B cell (primary cell): ENCODE measurements at regions not wholly inside any gene's neighbourhood (a gene's known extent, or its start where the extent isn't known, plus 50 kb on each side); places are given as distances from the start of the nearest gene placed in this dataset.

Source experiments
- ATAC-seq: fragments of 200-7000 bp; cut with Tn5 transposase; one replicate; pipeline ENCODE4 v1.10.0; 2021; ENCODE audit warnings: low read depth, mild to moderate bottlenecking, moderate number of reproducible peaks, moderate library complexity
- CTCF ChIA-PET: fragments of 350-600 bp; sonication (Branson Sonifier 250); formaldehyde crosslinking; loops from one replicate; lab custom pipeline; 2021; ENCODE audit warnings: antibody characterized with exemption, inconsistent platforms; lab: Charles Lee
- POLR2A ChIA-PET: fragments of 350-600 bp; sonication (Branson Sonifier 250); formaldehyde crosslinking; loops from one replicate; lab custom pipeline; 2021; ENCODE audit warnings: antibody characterized with exemption; lab: Charles Lee
- DNase-seq: peaks from one replicate; pipeline ENCODE4 v3.0.0; 2013
- H2AFZ ChIP-seq: 2 replicates; pipeline ENCODE4 v1.6.1; 2012; ENCODE audit warnings: mild to moderate bottlenecking, low read depth, low read length; ENCODE audit not compliant: insufficient read depth, poor library complexity, severe bottlenecking
- H3K27ac ChIP-seq, 2 donors: 1 replicate in 1 of 2; 2 replicates in 1 of 2; pipeline ENCODE4 v1.5.1; 2012 to 2013; ENCODE audit warnings: low read length in 2 of 2, mild to moderate bottlenecking in 2 of 2, moderate library complexity in 1 of 2
- H3K27me3 ChIP-seq, 4 experiments: fragments of 200-600 bp in 1 of 4; sonication (generic) in 1 of 4; replicated peaks in 1 of 4; 1 replicate in 2 of 4; 2 replicates in 2 of 4; pipeline versions ENCODE4 v1.6.1 to v1.7.0; 2013 to 2016; ENCODE audit warnings: low read length in 3 of 4, mild to moderate bottlenecking in 2 of 4, mixed read lengths in 1 of 4, moderate library complexity in 1 of 4; ENCODE audit not compliant: insufficient read depth in 4 of 4, control insufficient read depth in 3 of 4; ENCODE audit errors: control extremely low read depth in 1 of 4
- H3K36me3 ChIP-seq, 2 experiments: replicated peaks in 1 of 2; 1 replicate in 1 of 2; 2 replicates in 1 of 2; pipeline versions ENCODE4 v1.6.1 to v1.7.1; 2013; ENCODE audit warnings: low read length in 1 of 2; ENCODE audit not compliant: insufficient read depth in 2 of 2, control insufficient read depth in 1 of 2; ENCODE audit errors: control extremely low read depth in 1 of 2, extremely low read depth in 1 of 2
- H3K4me1 ChIP-seq, 2 donors: fragments of 200-600 bp in 1 of 2; sonication (generic) in 1 of 2; 1 replicate in 1 of 2; 2 replicates in 1 of 2; pipeline versions ENCODE4 v1.5.1 to v1.6.1; 2013 to 2017; ENCODE audit warnings: low read length in 2 of 2; ENCODE audit not compliant: control insufficient read depth in 2 of 2, insufficient read depth in 2 of 2
- H3K4me2 ChIP-seq: replicated peaks from 2 replicates; pipeline ENCODE3; 2012; ENCODE audit warnings: mild to moderate bottlenecking, low read depth, low read length; ENCODE audit not compliant: poor library complexity, severe bottlenecking
- H3K4me3 ChIP-seq, 5 experiments: fragments of 200-600 bp in 1 of 5; sonication (generic) in 1 of 5; 1 replicate in 3 of 5; 2 replicates in 2 of 5; pipeline versions ENCODE4 v1.5.1 to v1.7.0; 2011 to 2016; ENCODE audit warnings: low read length in 4 of 5, mild to moderate bottlenecking in 4 of 5, low read depth in 2 of 5, control low read depth in 1 of 5, moderate library complexity in 1 of 5; ENCODE audit not compliant: insufficient read depth in 1 of 5; ENCODE audit errors: control extremely low read depth in 1 of 5, extremely low read depth in 1 of 5
- H3K79me2 ChIP-seq: fragments of 200-600 bp; sonication (generic); one replicate; pipeline ENCODE4 v1.6.0; 2016; ENCODE audit warnings: low read length; ENCODE audit not compliant: control insufficient read depth, insufficient read depth
- H3K9ac ChIP-seq: fragments of 200-600 bp; sonication (generic); 2 replicates; pipeline ENCODE4 v1.6.1; 2017; ENCODE audit warnings: mild to moderate bottlenecking, low read length, moderate library complexity
- H3K9me3 ChIP-seq, 3 donors: one replicate each; pipeline versions ENCODE4 v1.6.1 to v1.7.1; 2013; ENCODE audit warnings: low read length in 2 of 3; ENCODE audit not compliant: control insufficient read depth in 2 of 3, insufficient read depth in 1 of 3; ENCODE audit errors: control extremely low read depth in 1 of 3
- H4K20me1 ChIP-seq: 2 replicates; pipeline ENCODE4 v1.6.0; 2012; ENCODE audit warnings: mild to moderate bottlenecking, low read length; ENCODE audit not compliant: insufficient read depth, control insufficient read depth, poor library complexity, severe bottlenecking
- H3K27ac Mint-ChIP-seq: one replicate; pipeline ENCODE4 v1.8.0; 2021; ENCODE audit warnings: mixed read lengths
- H3K27me3 Mint-ChIP-seq: one replicate; pipeline ENCODE4 v1.8.0; 2021; ENCODE audit warnings: mixed read lengths
- H3K4me1 Mint-ChIP-seq: one replicate; pipeline ENCODE4 v1.8.0; 2021; ENCODE audit warnings: mixed read lengths
- H3K4me3 Mint-ChIP-seq: one replicate; pipeline ENCODE4 v1.8.0; 2021; ENCODE audit warnings: mixed read lengths
- H3K9me3 Mint-ChIP-seq: one replicate; pipeline ENCODE4 v1.8.0; 2022; ENCODE audit warnings: mixed read lengths; ENCODE audit not compliant: insufficient read depth
- EZH2 ChIP-seq: IDR thresholded peaks from 2 replicates; pipeline ENCODE4 v1.6.1; 2012; ENCODE audit warnings: borderline replicate concordance, low read depth, mild to moderate bottlenecking, moderate library complexity, low read length; ENCODE audit not compliant: insufficient read depth, poor library complexity, severe bottlenecking
- WGBS: methylation state at CpG from one replicate; pipeline ENCODE4 v1.1.5; 2013; ENCODE audit warnings: missing lambda C conversion rate; ENCODE audit not compliant: insufficient coverage; 5-methylcytosine and 5-hydroxymethylcytosine counted together
- intact Hi-C: fragments of 100-400 bp; cut with micrococcal nuclease; formaldehyde crosslinking; loops from one replicate; pipeline ENCODE4 v1.10.0; 2022
- TF ChIP-seq, protein P1 (sequence below): fragments of 200-600 bp; IDR thresholded peaks from one replicate; pipeline ENCODE4 v1.8.0; 2022; ENCODE audit warnings: antibody characterized with exemption, mild to moderate bottlenecking

- H3K9me3 ChIP-seq: no peaks in the 10 kb centered on the region
- no peaks in the 10 kb centered on the region for H3K27me3 Mint-ChIP-seq
- H4K20me1 ChIP-seq: no peaks in the 10 kb centered on the region
- intact Hi-C loops: no loop called here
- ChIA-PET POLR2A (no interaction called here), CTCF (no interaction called here)
- H3K4me2 ChIP-seq: no peak overlapping the region
- no peaks in the 10 kb centered on the region for H3K4me1 Mint-ChIP-seq
- no peak overlapping the region for H2AFZ ChIP-seq
- no peaks in the 10 kb centered on the region for H3K4me1 ChIP-seq
- no peak overlapping the region for H3K27ac ChIP-seq
- H3K4me3 ChIP-seq: no peak overlapping the region
- no peak overlapping the region for H3K27ac Mint-ChIP-seq
- no peak for DNase-seq
- H3K79me2 ChIP-seq: no peaks in the 10 kb centered on the region
- no peak for ATAC-seq
- no peak overlapping the region for H3K4me3 Mint-ChIP-seq
- no peaks in the 10 kb centered on the region for H3K27me3 ChIP-seq
- no peaks in the 10 kb centered on the region for H3K9me3 Mint-ChIP-seq
- no peaks in the 10 kb centered on the region for H3K36me3 ChIP-seq
- no peak for TF ChIP-seq EZH2
- TF ChIP-seq, protein P1, sequence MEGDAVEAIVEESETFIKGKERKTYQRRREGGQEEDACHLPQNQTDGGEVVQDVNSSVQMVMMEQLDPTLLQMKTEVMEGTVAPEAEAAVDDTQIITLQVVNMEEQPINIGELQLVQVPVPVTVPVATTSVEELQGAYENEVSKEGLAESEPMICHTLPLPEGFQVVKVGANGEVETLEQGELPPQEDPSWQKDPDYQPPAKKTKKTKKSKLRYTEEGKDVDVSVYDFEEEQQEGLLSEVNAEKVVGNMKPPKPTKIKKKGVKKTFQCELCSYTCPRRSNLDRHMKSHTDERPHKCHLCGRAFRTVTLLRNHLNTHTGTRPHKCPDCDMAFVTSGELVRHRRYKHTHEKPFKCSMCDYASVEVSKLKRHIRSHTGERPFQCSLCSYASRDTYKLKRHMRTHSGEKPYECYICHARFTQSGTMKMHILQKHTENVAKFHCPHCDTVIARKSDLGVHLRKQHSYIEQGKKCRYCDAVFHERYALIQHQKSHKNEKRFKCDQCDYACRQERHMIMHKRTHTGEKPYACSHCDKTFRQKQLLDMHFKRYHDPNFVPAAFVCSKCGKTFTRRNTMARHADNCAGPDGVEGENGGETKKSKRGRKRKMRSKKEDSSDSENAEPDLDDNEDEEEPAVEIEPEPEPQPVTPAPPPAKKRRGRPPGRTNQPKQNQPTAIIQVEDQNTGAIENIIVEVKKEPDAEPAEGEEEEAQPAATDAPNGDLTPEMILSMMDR: no peak
- H3K9ac ChIP-seq: no peak overlapping the region
Measured at GRCh38 chr3:116566478-116566960, 121.2 kb upstream of the LSAMP start.

- ChIA-PET CTCF (no interaction called here), POLR2A (no interaction called here)
- no peak overlapping the region for H3K4me3 ChIP-seq
Measured at GRCh38 chr3:116569611-116570010, 124.3 kb upstream of the LSAMP start.

More at GRCh38 chr3:116569611-116570010, 124.3 kb upstream of the LSAMP start:
- Histone ChIP-seq H3K4me1 (no peaks in the 10 kb centered on the region), H3K27me3 (no peaks in the 10 kb centered on the region), H2AFZ (no peak overlapping the region), H3K9ac (no peak overlapping the region), H3K4me2 (no peak overlapping the region), H3K27ac (no peak overlapping the region), H4K20me1 (no peaks in the 10 kb centered on the region), H3K36me3 (no peaks in the 10 kb centered on the region), H3K79me2 (no peaks in the 10 kb centered on the region), H3K9me3 (no peaks in the 10 kb centered on the region)
- intact Hi-C loops: no loop called here
- DNase-seq: no peak
- ATAC-seq: no peak
- H3K27ac Mint-ChIP-seq: no peak overlapping the region
- TF ChIP-seq, protein P1: no peak
- no peak for TF ChIP-seq EZH2
- no CpG with 5 or more reads among the region's 1 CpG for WGBS
- H3K4me3 Mint-ChIP-seq: no peak overlapping the region
- H3K4me1 Mint-ChIP-seq: no peaks in the 10 kb centered on the region
- no peaks in the 10 kb centered on the region for H3K9me3 Mint-ChIP-seq
- no peaks in the 10 kb centered on the region for H3K27me3 Mint-ChIP-seq
